ENCODE measurements at regions not wholly inside any gene's neighbourhood (a gene's known extent, or its start where the extent isn't known, plus 50 kb on each side); places are given as distances from the start of the nearest gene placed in this dataset.

DNA sequence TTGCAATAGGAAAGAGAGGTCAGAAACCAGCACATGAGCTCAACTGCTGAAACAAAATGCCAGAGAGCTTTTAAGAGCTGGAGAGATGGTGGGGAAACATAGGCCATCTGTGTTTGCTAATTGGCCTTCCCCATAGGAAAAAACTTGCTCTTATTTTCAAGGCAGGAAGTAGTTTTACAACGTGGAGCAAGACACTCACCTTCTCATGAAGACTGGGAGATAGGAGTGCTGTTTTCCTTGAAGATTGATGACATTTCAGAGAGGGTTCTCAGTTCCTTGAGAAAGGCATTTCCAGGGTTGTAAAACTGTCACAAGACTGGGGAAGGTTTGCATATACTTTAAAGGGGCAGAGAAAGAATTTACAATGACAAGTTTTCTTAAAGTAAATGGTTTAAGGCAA is 586.3 kb upstream of the RAG2 start:
- Histone ChIP-seq H3K4me3 (no peak overlapping the region), H3K9me3 (no peaks in the 10 kb centered on the region; the same call in 2 of the 3 replicates), H3K27ac (no peak overlapping the region), H3K4me1 (no peaks in the 10 kb centered on the region), H3K4me2 (no peak overlapping the region)
- 0% methylated on average over 1 of the region's 1 CpG for WGBS (ENCODE audit: missing lambda C conversion rate)
- CTCF ChIA-PET = no interaction called here
- POLR2A ChIA-PET = no interaction called here
- no peak for DNase-seq (ENCODE audit: low read depth in 1 of 2, low spot score in 1 of 2)
- no peak for ATAC-seq
- no peak for TF ChIP-seq BHLHE40 (IDR thresholded peaks at IDR 0.05; ENCODE audit: low read depth, low read length)
- TF ChIP-seq NFE2L2 (conservative IDR thresholded peaks at IDR 0.05; ENCODE audit: low read length) = no peak
- TF ChIP-seq MAZ (IDR thresholded peaks at IDR 0.05; ENCODE audit: borderline replicate concordance, low read depth, low read length) = no peak
- TF ChIP-seq SREBF2 (IDR thresholded peaks at IDR 0.05) = no peak
- TF ChIP-seq, protein P1, sequence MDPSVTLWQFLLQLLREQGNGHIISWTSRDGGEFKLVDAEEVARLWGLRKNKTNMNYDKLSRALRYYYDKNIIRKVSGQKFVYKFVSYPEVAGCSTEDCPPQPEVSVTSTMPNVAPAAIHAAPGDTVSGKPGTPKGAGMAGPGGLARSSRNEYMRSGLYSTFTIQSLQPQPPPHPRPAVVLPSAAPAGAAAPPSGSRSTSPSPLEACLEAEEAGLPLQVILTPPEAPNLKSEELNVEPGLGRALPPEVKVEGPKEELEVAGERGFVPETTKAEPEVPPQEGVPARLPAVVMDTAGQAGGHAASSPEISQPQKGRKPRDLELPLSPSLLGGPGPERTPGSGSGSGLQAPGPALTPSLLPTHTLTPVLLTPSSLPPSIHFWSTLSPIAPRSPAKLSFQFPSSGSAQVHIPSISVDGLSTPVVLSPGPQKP (IDR thresholded peaks at IDR 0.05; ENCODE audit: low read depth, low read length) = no peak
- TF ChIP-seq, protein P2, sequence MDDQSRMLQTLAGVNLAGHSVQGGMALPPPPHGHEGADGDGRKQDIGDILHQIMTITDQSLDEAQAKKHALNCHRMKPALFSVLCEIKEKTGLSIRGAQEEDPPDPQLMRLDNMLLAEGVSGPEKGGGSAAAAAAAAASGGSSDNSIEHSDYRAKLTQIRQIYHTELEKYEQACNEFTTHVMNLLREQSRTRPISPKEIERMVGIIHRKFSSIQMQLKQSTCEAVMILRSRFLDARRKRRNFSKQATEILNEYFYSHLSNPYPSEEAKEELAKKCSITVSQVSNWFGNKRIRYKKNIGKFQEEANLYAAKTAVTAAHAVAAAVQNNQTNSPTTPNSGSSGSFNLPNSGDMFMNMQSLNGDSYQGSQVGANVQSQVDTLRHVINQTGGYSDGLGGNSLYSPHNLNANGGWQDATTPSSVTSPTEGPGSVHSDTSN (IDR thresholded peaks at IDR 0.05) = no peak
- TF ChIP-seq EP300 (IDR thresholded peaks at IDR 0.05) = no peak
- TF ChIP-seq NPAS2 (CRISPR knock-in tag; IDR thresholded peaks at IDR 0.05; ENCODE audit: borderline replicate concordance) = no peak
- no peak for TF ChIP-seq RARB (CRISPR knock-in tag; IDR thresholded peaks at IDR 0.05)
- no peak for TF ChIP-seq ZC3H11A (IDR thresholded peaks at IDR 0.05)
- no peak for TF ChIP-seq POLR2A (IDR thresholded peaks at IDR 0.05; ENCODE audit: low read length)
- TF ChIP-seq, protein P3, sequence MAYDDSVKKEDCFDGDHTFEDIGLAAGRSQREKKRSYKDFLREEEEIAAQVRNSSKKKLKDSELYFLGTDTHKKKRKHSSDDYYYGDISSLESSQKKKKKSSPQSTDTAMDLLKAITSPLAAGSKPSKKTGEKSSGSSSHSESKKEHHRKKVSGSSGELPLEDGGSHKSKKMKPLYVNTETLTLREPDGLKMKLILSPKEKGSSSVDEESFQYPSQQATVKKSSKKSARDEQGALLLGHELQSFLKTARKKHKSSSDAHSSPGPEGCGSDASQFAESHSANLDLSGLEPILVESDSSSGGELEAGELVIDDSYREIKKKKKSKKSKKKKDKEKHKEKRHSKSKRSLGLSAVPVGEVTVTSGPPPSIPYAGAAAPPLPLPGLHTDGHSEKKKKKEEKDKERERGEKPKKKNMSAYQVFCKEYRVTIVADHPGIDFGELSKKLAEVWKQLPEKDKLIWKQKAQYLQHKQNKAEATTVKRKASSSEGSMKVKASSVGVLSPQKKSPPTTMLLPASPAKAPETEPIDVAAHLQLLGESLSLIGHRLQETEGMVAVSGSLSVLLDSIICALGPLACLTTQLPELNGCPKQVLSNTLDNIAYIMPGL (CRISPR knock-in tag; IDR thresholded peaks at IDR 0.05; ENCODE audit: borderline replicate concordance) = no peak
- TF ChIP-seq ZSCAN20 (CRISPR knock-in tag; IDR thresholded peaks at IDR 0.05) = no peak
- TF ChIP-seq, protein P4, sequence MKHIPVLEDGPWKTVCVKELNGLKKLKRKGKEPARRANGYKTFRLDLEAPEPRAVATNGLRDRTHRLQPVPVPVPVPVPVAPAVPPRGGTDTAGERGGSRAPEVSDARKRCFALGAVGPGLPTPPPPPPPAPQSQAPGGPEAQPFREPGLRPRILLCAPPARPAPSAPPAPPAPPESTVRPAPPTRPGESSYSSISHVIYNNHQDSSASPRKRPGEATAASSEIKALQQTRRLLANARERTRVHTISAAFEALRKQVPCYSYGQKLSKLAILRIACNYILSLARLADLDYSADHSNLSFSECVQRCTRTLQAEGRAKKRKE (CRISPR knock-in tag; IDR thresholded peaks at IDR 0.05; ENCODE audit: low read depth) = no peak
- FAIRE-seq = no peak

DNA sequence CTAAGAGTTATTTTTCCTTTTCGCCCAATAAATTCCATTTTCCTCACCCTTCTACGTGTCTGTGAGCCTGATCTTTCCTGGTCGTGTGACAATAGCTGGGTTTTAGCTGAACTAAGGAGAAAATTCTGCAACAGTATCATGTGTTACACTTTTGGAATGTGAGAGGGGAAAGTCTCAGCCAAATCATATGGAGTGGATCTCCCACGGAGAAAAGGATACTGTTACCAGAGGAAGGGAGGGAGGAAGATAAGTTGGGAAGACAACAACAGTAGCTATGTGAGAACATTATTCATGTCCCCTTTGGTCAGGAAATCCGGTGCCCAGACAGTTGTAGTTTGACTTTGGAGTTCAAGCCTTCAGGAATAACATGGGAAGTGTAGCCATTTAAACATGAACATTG is 584.0 kb upstream of the RAG2 start:
- no peaks in the 10 kb centered on the region; the same call in 2 of the 3 replicates for H3K9me3 ChIP-seq
- H3K4me2 ChIP-seq = no peak overlapping the region
- H3K4me1 ChIP-seq = no peaks in the 10 kb centered on the region
- DNase-seq (ENCODE audit: low read depth in 1 of 2, low spot score in 1 of 2) = no peak
- no peak overlapping the region for H3K27ac ChIP-seq
- no peak for TF ChIP-seq JUNB (IDR thresholded peaks at IDR 0.05)
- TF ChIP-seq FOSB (CRISPR knock-in tag; IDR thresholded peaks at IDR 0.05) = no peak
- TF ChIP-seq SREBF2 (IDR thresholded peaks at IDR 0.05) = no peak
- no peak for TF ChIP-seq EP300 (IDR thresholded peaks at IDR 0.05)
- no peak for TF ChIP-seq MAFK (IDR thresholded peaks at IDR 0.05; ENCODE audit: partially characterized antibody)
- TF ChIP-seq, protein P5, sequence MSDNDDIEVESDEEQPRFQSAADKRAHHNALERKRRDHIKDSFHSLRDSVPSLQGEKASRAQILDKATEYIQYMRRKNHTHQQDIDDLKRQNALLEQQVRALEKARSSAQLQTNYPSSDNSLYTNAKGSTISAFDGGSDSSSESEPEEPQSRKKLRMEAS (IDR thresholded peaks at IDR 0.05) = no peak
- TF ChIP-seq MAZ (IDR thresholded peaks at IDR 0.05; ENCODE audit: borderline replicate concordance, low read depth, low read length) = no peak
- no peak for TF ChIP-seq ZSCAN20 (CRISPR knock-in tag; IDR thresholded peaks at IDR 0.05)
- TF ChIP-seq ZC3H11A (IDR thresholded peaks at IDR 0.05) = no peak
- TF ChIP-seq, protein P2 (IDR thresholded peaks at IDR 0.05) = no peak
- TF ChIP-seq, protein P1 (IDR thresholded peaks at IDR 0.05; ENCODE audit: low read depth, low read length) = no peak
- no peak for TF ChIP-seq FOSL2 (IDR thresholded peaks at IDR 0.05)
- TF ChIP-seq FOSL2 (CRISPR knock-in tag; IDR thresholded peaks at IDR 0.05) = no peak
- TF ChIP-seq, protein P3 (CRISPR knock-in tag; IDR thresholded peaks at IDR 0.05; ENCODE audit: borderline replicate concordance) = no peak
- ATAC-seq = no peak
- H3K4me3 ChIP-seq = no peak overlapping the region
- ChIA-PET POLR2A (no interaction called here), CTCF (no interaction called here)
- 2% methylated on average over 5 of the region's 5 CpGs for WGBS (ENCODE audit: missing lambda C conversion rate)
- FAIRE-seq = no peak
